HCT116 (cell line): ENCODE measurements at regions not wholly inside any gene's neighbourhood (a gene's known extent, or its start where the extent isn't known, plus 50 kb on each side); places are given as distances from the start of the nearest gene placed in this dataset.

Experiments
- ATAC-seq: fragments of 200-7000 bp; cut with Tn5 transposase; 2 replicates; pipeline ENCODE4 v1.9.1; 2020; ENCODE audit warnings: mild to moderate bottlenecking, moderate library complexity
- BruUV-seq: library from RNA; stranded (reverse); fragments of 400-500 nt; replicated peaks from 2 replicates; lab custom pipeline; 2021; lab: Mats Ljungman, UMichigan
- CTCF ChIA-PET: fragments of 300-600 bp; sonication (Branson Sonifier 250); formaldehyde crosslinking; loops from one replicate; lab custom pipeline; 2021; ENCODE audit warnings: antibody characterized with exemption; lab: Charles Lee
- POLR2A ChIA-PET: fragments of 300-600, 350-600 bp; sonication (Branson Sonifier 250); formaldehyde crosslinking; loops from one replicate; lab custom pipeline; 2021; ENCODE audit warnings: antibody characterized with exemption; lab: Charles Lee
- RAD21 ChIA-PET, 2 experiments: fragments of 300-600 bp; sonication (Branson Sonifier 250); formaldehyde crosslinking; loops; one replicate each; lab custom pipeline; 2023; ENCODE audit warnings: low total read pairs in 2 of 2; ENCODE audit not compliant: uncharacterized antibody in 2 of 2, unreplicated experiment in 2 of 2, low non-redundant PET in 1 of 2; lab: Charles Lee
- DNase-seq: peaks from one replicate; pipeline ENCODE4 v3.0.0-alpha.2; 2010; ENCODE audit warnings: low read depth, low spot score
- H2AFZ ChIP-seq: fragments of 200-600 bp; shearing (Covaris generic), sonication (generic); 2 replicates; pipeline ENCODE4 v1.6.1; 2017; ENCODE audit warnings: low read depth, mixed run types, mixed read lengths, antibody characterized with exemption, low read length; ENCODE audit not compliant: poor library complexity, severe bottlenecking
- H3K27ac ChIP-seq: 2 replicates; pipeline ENCODE4 v1.5.1; 2012; ENCODE audit warnings: low read depth, low read length
- H3K27me3 ChIP-seq: fragments of 200-600 bp; sonication (generic); 2 replicates; pipeline ENCODE4 v1.6.1; 2016; ENCODE audit warnings: mixed run types, low read length, mixed read lengths; ENCODE audit not compliant: insufficient read depth
- H3K36me3 ChIP-seq, 2 experiments: fragments of 200-500 bp in 1 of 2; fragments of 200-600 bp in 1 of 2; sonication (Bioruptor generic) in 1 of 2; sonication (generic) in 1 of 2; 2 replicates each; pipeline versions ENCODE4 v1.5.1 to v1.6.1; 2014 to 2016; ENCODE audit warnings: low read length in 2 of 2, inconsistent platforms in 1 of 2, mixed read lengths in 1 of 2, mixed run types in 1 of 2; ENCODE audit not compliant: insufficient read depth in 2 of 2, control insufficient read depth in 1 of 2
- H3K4me1 ChIP-seq, 2 experiments: fragments of 200-600 bp in 1 of 2; sonication (generic) in 1 of 2; 2 replicates each; pipeline versions ENCODE4 v1.5.1 to v1.6.1; 2012 to 2017; ENCODE audit warnings: low read length in 2 of 2, inconsistent platforms in 1 of 2, mild to moderate bottlenecking in 1 of 2, mixed read lengths in 1 of 2, mixed run types in 1 of 2, moderate library complexity in 1 of 2; ENCODE audit not compliant: insufficient read depth in 2 of 2, control insufficient read depth in 1 of 2
- H3K4me2 ChIP-seq: fragments of 200-600 bp; sonication (generic); 2 replicates; pipeline ENCODE4 v1.6.1; 2017; ENCODE audit warnings: mixed run types, low read length, mixed read lengths
- H3K4me3 ChIP-seq, 2 experiments: fragments of 200-600 bp in 1 of 2; sonication (generic) in 1 of 2; replicated peaks in 1 of 2; 2 replicates each; pipeline ENCODE4 v1.5.1; 2011 to 2016; ENCODE audit warnings: low read length in 2 of 2, control low read depth in 1 of 2, low read depth in 1 of 2, mild to moderate bottlenecking in 1 of 2, mixed read lengths in 1 of 2, mixed run types in 1 of 2
- H3K79me2 ChIP-seq: fragments of 200-600 bp; sonication (generic); 2 replicates; pipeline ENCODE4 v1.6.1; 2017; ENCODE audit warnings: mild to moderate bottlenecking, mixed run types, low read length, moderate library complexity, mixed read lengths; ENCODE audit not compliant: insufficient read depth
- H3K9ac ChIP-seq: fragments of 200-600 bp; sonication (generic); 2 replicates; pipeline ENCODE4 v1.6.1; 2016; ENCODE audit warnings: low read length, mixed read lengths
- H3K9me2 ChIP-seq: fragments of 200-600 bp; sonication (generic), shearing (Covaris generic); 2 replicates; pipeline ENCODE4 v1.6.1; 2017; ENCODE audit warnings: mixed run types, mild to moderate bottlenecking, moderate library complexity; ENCODE audit not compliant: insufficient read depth
- H3K9me3 ChIP-seq, 2 experiments: fragments of 200-500 bp in 1 of 2; fragments of 200-600 bp in 1 of 2; sonication (Bioruptor generic) in 1 of 2; sonication (generic) in 1 of 2; 2 replicates each; pipeline ENCODE4 v1.6.1; 2014 to 2017; ENCODE audit warnings: low read length in 2 of 2, mixed read lengths in 2 of 2, inconsistent platforms in 1 of 2, low read depth in 1 of 2, mild to moderate bottlenecking in 1 of 2, mixed run types in 1 of 2, moderate library complexity in 1 of 2; ENCODE audit not compliant: control insufficient read depth in 1 of 2, insufficient read depth in 1 of 2
- H4K20me1 ChIP-seq: fragments of 200-600 bp; sonication (generic), shearing (Covaris generic); 2 replicates; pipeline ENCODE4 v1.6.1; 2017; ENCODE audit warnings: mixed run types, mild to moderate bottlenecking, moderate library complexity; ENCODE audit not compliant: insufficient read depth
- CBX3 ChIP-seq: IDR thresholded peaks from 2 replicates; pipeline ENCODE4 v1.6.1; 2012; ENCODE audit warnings: low read depth
- CEBPB ChIP-seq: IDR thresholded peaks from 2 replicates; pipeline ENCODE4 v1.6.1; 2012; ENCODE audit warnings: low read depth
- EGR1 ChIP-seq: IDR thresholded peaks from 2 replicates; pipeline ENCODE4 v1.6.1; 2012; ENCODE audit warnings: low read depth
- ELF1 ChIP-seq: IDR thresholded peaks from 2 replicates; pipeline ENCODE4 v1.6.1; 2012; ENCODE audit warnings: low read depth, borderline replicate concordance
- EZH2phosphoT487 ChIP-seq: fragments of 200-600 bp; IDR thresholded peaks from 2 replicates; pipeline ENCODE4 v1.6.1; 2018; ENCODE audit warnings: antibody characterized with exemption, borderline replicate concordance
- JUND ChIP-seq: IDR thresholded peaks from 2 replicates; pipeline ENCODE4 v1.6.1; 2012
- POLR2AphosphoS5 ChIP-seq: IDR thresholded peaks from 2 replicates; pipeline ENCODE4 v1.6.1; 2011; ENCODE audit warnings: mild to moderate bottlenecking, low read depth, low read length, moderate library complexity
- RAD21 ChIP-seq: IDR thresholded peaks from 2 replicates; pipeline ENCODE4 v1.6.1; 2012; ENCODE audit warnings: low read depth, mild to moderate bottlenecking
- SRF ChIP-seq: IDR thresholded peaks from 2 replicates; pipeline ENCODE4 v1.6.1; 2012; ENCODE audit warnings: low read depth
- TCF7L2 ChIP-seq: IDR thresholded peaks from 2 replicates; pipeline ENCODE4 v1.7.0; 2011; ENCODE audit warnings: borderline replicate concordance, inconsistent platforms; ENCODE audit not compliant: insufficient read depth, insufficient read length; ENCODE audit errors: extremely low read depth
- YY1 ChIP-seq: IDR thresholded peaks from 2 replicates; pipeline ENCODE4 v1.6.1; 2011; ENCODE audit warnings: low read length, low read depth, moderate library complexity, mild to moderate bottlenecking; ENCODE audit not compliant: insufficient replicate concordance; ENCODE audit errors: extremely low read depth
- ZNF274 ChIP-seq: fragments of 200-500 bp; sonication (Bioruptor generic); IDR thresholded peaks from 2 replicates; pipeline ENCODE4 v1.6.1; 2014; ENCODE audit warnings: mild to moderate bottlenecking, low read depth, low read length, inconsistent platforms
- intact Hi-C: fragments of 100-400 bp; cut with micrococcal nuclease; formaldehyde crosslinking; loops from 2 replicates; pipeline ENCODE4 v1.10.0; 2022
- TF ChIP-seq, protein P1 (sequence below): IDR thresholded peaks from 2 replicates; pipeline ENCODE4 v1.6.1; 2012
- TF ChIP-seq, protein P2 (sequence below): IDR thresholded peaks from 2 replicates; pipeline ENCODE4 v1.6.1; 2011; ENCODE audit warnings: mild to moderate bottlenecking, low read length, moderate library complexity; ENCODE audit not compliant: insufficient replicate concordance; ENCODE audit errors: extremely low read depth
- TF ChIP-seq, protein P3 (sequence below): IDR thresholded peaks from 2 replicates; pipeline ENCODE4 v1.6.1; 2012; ENCODE audit warnings: low read depth
- TF ChIP-seq, protein P4 (sequence below): IDR thresholded peaks from 2 replicates; pipeline ENCODE4 v1.6.1; 2012

DNA sequence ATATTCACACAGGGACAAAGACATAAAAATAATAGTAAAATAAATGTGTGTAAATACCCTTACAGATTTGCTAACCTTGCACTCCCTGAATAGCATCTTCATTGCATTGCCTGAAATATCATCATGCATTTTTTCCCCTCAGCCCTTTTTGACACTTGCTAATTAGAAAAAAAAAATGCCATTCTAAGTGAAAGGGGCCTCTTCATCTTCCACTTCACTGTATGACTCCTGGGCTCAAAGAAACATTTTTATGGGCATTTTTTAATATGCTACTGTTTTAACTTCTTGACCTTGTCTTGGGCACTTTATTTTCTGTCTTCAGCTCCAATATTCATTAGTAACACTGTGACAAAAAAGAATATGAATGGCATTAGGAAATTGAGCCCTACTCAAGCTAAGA lies 1424.4 kb downstream of the CDH8 start:
- Histone ChIP-seq H3K79me2 (no peaks in the 10 kb centered on the region), H2AFZ (no peak overlapping the region), H3K4me3 (no peak overlapping the region), H4K20me1 (no peaks in the 10 kb centered on the region), H3K9me3 (peaks cover 7 to 12% of the 10 kb centered on the region in 2 experiments; a peak in 2 of 4 replicates), H3K4me1 (no peaks in the 10 kb centered on the region), H3K9me2 (no peaks in the 10 kb centered on the region), H3K27me3 (no peaks in the 10 kb centered on the region)
- no peak for ATAC-seq
- BruUV-seq: no TSS peak
- POLR2A ChIA-PET: no interaction called here
- intact Hi-C loops: no loop called here
- RAD21 ChIA-PET: no interaction called here
- TF ChIP-seq ELF1: no peak
- TF ChIP-seq POLR2AphosphoS5: no peak
- TF ChIP-seq, protein P1, sequence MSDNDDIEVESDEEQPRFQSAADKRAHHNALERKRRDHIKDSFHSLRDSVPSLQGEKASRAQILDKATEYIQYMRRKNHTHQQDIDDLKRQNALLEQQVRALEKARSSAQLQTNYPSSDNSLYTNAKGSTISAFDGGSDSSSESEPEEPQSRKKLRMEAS: no peak
- no peak for TF ChIP-seq CEBPB
- no peak for TF ChIP-seq YY1
- TF ChIP-seq EGR1: no peak
- no peak for TF ChIP-seq TCF7L2
- TF ChIP-seq, all 23 proteins: peak for 0
- Histone ChIP-seq H3K9ac (no peak overlapping the region), H3K27ac (no peak overlapping the region), H3K36me3 (no peaks in the 10 kb centered on the region), H3K4me2 (no peak overlapping the region)
- no peak for DNase-seq
- CTCF ChIA-PET: no interaction called here

DNA sequence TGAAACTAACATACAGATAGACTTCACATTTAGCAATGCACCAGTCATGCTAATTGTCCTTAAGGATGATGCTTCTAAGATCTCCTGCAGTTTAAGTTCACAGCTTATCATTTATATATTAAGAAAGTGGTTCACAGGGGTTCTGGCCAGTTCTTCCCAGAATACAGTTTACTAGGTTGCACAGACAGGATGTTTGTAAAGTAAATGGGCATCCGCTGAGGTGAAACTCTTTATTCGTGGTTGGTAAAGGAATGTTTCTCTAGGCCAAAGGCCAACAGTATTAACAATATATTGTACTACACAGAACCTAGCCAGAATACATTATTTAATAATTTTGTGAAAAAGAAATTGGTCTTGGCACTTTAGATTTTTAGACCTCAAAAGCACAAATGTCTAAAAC lies 1427.3 kb downstream of the CDH8 start:
- no peak overlapping the region for H3K27ac ChIP-seq
- no peaks in the 10 kb centered on the region for H3K36me3 ChIP-seq
- no peak for ATAC-seq
- peaks cover 7 to 8% of the 10 kb centered on the region in 2 experiments; a peak in 2 of 4 replicates for H3K9me3 ChIP-seq
- H3K27me3 ChIP-seq: no peaks in the 10 kb centered on the region
- no peak overlapping the region for H3K9ac ChIP-seq
- H3K79me2 ChIP-seq: no peaks in the 10 kb centered on the region
- H3K4me1 ChIP-seq: no peaks in the 10 kb centered on the region
- no peak overlapping the region for H3K4me3 ChIP-seq
- BruUV-seq: no TSS peak
- no peaks in the 10 kb centered on the region for H4K20me1 ChIP-seq
- H2AFZ ChIP-seq: no peak overlapping the region
- no peaks in the 10 kb centered on the region for H3K9me2 ChIP-seq
- CTCF ChIA-PET: no interaction called here
- POLR2A ChIA-PET: no interaction called here
- intact Hi-C loops: no loop called here
- RAD21 ChIA-PET: no interaction called here
- no peak for DNase-seq
- H3K4me2 ChIP-seq: no peak overlapping the region
- TF ChIP-seq, protein P2, sequence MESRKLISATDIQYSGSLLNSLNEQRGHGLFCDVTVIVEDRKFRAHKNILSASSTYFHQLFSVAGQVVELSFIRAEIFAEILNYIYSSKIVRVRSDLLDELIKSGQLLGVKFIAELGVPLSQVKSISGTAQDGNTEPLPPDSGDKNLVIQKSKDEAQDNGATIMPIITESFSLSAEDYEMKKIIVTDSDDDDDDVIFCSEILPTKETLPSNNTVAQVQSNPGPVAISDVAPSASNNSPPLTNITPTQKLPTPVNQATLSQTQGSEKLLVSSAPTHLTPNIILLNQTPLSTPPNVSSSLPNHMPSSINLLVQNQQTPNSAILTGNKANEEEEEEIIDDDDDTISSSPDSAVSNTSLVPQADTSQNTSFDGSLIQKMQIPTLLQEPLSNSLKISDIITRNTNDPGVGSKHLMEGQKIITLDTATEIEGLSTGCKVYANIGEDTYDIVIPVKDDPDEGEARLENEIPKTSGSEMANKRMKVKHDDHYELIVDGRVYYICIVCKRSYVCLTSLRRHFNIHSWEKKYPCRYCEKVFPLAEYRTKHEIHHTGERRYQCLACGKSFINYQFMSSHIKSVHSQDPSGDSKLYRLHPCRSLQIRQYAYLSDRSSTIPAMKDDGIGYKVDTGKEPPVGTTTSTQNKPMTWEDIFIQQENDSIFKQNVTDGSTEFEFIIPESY: no peak
- TF ChIP-seq ZNF274: no peak
- no peak for TF ChIP-seq SRF
- TF ChIP-seq, protein P3, sequence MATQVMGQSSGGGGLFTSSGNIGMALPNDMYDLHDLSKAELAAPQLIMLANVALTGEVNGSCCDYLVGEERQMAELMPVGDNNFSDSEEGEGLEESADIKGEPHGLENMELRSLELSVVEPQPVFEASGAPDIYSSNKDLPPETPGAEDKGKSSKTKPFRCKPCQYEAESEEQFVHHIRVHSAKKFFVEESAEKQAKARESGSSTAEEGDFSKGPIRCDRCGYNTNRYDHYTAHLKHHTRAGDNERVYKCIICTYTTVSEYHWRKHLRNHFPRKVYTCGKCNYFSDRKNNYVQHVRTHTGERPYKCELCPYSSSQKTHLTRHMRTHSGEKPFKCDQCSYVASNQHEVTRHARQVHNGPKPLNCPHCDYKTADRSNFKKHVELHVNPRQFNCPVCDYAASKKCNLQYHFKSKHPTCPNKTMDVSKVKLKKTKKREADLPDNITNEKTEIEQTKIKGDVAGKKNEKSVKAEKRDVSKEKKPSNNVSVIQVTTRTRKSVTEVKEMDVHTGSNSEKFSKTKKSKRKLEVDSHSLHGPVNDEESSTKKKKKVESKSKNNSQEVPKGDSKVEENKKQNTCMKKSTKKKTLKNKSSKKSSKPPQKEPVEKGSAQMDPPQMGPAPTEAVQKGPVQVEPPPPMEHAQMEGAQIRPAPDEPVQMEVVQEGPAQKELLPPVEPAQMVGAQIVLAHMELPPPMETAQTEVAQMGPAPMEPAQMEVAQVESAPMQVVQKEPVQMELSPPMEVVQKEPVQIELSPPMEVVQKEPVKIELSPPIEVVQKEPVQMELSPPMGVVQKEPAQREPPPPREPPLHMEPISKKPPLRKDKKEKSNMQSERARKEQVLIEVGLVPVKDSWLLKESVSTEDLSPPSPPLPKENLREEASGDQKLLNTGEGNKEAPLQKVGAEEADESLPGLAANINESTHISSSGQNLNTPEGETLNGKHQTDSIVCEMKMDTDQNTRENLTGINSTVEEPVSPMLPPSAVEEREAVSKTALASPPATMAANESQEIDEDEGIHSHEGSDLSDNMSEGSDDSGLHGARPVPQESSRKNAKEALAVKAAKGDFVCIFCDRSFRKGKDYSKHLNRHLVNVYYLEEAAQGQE: no peak
- TF ChIP-seq ELF1: no peak
- TF ChIP-seq EZH2phosphoT487: no peak
- TF ChIP-seq, protein P4, sequence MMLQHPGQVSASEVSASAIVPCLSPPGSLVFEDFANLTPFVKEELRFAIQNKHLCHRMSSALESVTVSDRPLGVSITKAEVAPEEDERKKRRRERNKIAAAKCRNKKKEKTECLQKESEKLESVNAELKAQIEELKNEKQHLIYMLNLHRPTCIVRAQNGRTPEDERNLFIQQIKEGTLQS: no peak
- no peak for TF ChIP-seq RAD21
- TF ChIP-seq YY1: no peak
- TF ChIP-seq EGR1: no peak
- no peak for TF ChIP-seq CBX3
- no peak for TF ChIP-seq JUND
